PFSK-1 (cell line): ENCODE measurements at regions not wholly inside any gene's neighbourhood (a gene's known extent, or its start where the extent isn't known, plus 50 kb on each side); places are given as distances from the start of the nearest gene placed in this dataset.

Experiments
- POLR2AphosphoS5 ChIP-seq: IDR thresholded peaks from 2 replicates; pipeline ENCODE4 v1.6.1; 2012; ENCODE audit warnings: low read depth, mild to moderate bottlenecking, control low read depth, low read length, moderate library complexity
- SIN3A ChIP-seq: IDR thresholded peaks from 2 replicates; pipeline ENCODE4 v1.6.1; 2012; ENCODE audit warnings: mild to moderate bottlenecking, low read length, moderate library complexity, borderline replicate concordance; ENCODE audit not compliant: insufficient read depth
- TF ChIP-seq, protein P1 (sequence below), 2 experiments: IDR thresholded peaks; 2 replicates each; pipeline versions ENCODE4 v1.6.1 to v1.8.0; 2011 to 2012; ENCODE audit warnings: low read depth in 2 of 2, low read length in 2 of 2, control low read depth in 1 of 2, inconsistent platforms in 1 of 2, mild to moderate bottlenecking in 1 of 2, moderate library complexity in 1 of 2; ENCODE audit not compliant: insufficient read depth in 1 of 2

DNA sequence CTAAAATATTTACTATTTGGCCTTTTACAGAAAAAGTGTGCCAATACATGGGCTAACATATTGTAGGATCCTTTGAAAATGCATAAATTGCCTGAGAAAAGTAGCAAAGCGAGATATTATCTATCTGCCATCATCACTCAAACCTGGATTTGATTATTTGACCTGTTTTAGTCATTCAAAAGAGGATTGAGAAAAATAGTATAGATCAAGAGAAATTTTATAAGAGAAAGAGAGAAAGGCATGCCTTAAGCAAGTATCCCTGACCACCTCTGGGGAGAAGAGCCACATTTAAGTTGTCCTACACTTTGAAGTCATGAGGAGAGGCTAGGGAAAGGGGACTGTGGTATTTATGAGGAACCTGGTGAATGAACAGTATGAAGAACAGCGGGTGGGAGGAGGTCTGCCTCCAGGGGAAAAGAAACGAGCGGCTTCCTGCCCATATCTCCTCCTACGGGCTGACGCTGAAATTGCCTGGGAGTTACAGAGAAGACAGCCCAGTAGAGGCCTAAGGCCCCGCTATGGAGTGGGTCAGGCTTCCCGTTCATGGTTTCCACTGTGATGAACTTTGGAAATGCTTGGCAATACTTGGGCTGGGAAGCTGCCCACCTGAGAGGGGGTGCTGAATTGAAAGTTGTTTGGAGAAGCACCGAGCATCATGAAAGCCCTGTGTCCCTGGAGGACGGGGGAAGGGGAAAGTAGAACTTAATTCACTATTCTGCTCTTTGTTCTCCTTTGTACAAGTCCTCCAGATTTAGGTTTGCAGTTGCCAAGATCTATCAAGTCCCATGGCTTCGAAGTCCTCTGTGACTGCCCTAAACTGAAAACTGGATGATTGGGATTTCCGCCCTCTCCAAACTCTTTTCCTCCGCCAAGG is 106.9 kb upstream of the ACSL4 start:
- TF ChIP-seq POLR2AphosphoS5 (no peak), SIN3A (no peak)
- TF ChIP-seq, protein P1, sequence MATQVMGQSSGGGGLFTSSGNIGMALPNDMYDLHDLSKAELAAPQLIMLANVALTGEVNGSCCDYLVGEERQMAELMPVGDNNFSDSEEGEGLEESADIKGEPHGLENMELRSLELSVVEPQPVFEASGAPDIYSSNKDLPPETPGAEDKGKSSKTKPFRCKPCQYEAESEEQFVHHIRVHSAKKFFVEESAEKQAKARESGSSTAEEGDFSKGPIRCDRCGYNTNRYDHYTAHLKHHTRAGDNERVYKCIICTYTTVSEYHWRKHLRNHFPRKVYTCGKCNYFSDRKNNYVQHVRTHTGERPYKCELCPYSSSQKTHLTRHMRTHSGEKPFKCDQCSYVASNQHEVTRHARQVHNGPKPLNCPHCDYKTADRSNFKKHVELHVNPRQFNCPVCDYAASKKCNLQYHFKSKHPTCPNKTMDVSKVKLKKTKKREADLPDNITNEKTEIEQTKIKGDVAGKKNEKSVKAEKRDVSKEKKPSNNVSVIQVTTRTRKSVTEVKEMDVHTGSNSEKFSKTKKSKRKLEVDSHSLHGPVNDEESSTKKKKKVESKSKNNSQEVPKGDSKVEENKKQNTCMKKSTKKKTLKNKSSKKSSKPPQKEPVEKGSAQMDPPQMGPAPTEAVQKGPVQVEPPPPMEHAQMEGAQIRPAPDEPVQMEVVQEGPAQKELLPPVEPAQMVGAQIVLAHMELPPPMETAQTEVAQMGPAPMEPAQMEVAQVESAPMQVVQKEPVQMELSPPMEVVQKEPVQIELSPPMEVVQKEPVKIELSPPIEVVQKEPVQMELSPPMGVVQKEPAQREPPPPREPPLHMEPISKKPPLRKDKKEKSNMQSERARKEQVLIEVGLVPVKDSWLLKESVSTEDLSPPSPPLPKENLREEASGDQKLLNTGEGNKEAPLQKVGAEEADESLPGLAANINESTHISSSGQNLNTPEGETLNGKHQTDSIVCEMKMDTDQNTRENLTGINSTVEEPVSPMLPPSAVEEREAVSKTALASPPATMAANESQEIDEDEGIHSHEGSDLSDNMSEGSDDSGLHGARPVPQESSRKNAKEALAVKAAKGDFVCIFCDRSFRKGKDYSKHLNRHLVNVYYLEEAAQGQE (IDR thresholded peaks at IDR 0.05; ENCODE audit: insufficient read depth in 1 of 2, low read depth in 2 of 2, low read length in 2 of 2), result no peak
